ENCODE measurements at regions not wholly inside any gene's neighbourhood (a gene's known extent, or its start where the extent isn't known, plus 50 kb on each side); places are given as distances from the start of the nearest gene placed in this dataset.

DNA sequence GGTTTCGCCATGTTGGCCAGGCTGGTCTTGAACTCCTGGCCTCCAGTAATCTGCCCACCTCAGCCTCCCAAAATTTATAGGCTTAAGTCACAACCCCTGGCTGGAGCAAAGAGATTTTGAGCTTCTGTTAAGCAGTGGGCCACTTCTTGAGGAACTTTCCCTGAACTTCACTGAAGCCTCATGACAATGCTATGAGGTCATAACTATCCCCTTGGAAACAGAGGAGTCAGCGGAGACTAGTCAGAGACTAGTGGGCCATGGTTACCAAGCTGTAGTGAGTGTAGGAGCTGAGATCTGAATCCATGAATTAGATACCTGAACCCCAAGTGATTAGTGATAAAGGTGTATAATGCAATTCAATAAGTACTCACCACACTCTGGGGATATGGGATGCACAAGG lies 145.1 kb upstream of the MSX1 start:
- peak; percentile 47 for DNase-seq (ENCODE audit: low read depth)
- H3K4me3 ChIP-seq (ENCODE audit: control insufficient read depth, low read depth, low read length) = no peak overlapping the region
- TF ChIP-seq, protein P1, sequence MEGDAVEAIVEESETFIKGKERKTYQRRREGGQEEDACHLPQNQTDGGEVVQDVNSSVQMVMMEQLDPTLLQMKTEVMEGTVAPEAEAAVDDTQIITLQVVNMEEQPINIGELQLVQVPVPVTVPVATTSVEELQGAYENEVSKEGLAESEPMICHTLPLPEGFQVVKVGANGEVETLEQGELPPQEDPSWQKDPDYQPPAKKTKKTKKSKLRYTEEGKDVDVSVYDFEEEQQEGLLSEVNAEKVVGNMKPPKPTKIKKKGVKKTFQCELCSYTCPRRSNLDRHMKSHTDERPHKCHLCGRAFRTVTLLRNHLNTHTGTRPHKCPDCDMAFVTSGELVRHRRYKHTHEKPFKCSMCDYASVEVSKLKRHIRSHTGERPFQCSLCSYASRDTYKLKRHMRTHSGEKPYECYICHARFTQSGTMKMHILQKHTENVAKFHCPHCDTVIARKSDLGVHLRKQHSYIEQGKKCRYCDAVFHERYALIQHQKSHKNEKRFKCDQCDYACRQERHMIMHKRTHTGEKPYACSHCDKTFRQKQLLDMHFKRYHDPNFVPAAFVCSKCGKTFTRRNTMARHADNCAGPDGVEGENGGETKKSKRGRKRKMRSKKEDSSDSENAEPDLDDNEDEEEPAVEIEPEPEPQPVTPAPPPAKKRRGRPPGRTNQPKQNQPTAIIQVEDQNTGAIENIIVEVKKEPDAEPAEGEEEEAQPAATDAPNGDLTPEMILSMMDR (conservative IDR thresholded peaks at IDR 0.05; ENCODE audit: control insufficient read depth, insufficient read depth, low read depth, low read length) = no peak

DNA sequence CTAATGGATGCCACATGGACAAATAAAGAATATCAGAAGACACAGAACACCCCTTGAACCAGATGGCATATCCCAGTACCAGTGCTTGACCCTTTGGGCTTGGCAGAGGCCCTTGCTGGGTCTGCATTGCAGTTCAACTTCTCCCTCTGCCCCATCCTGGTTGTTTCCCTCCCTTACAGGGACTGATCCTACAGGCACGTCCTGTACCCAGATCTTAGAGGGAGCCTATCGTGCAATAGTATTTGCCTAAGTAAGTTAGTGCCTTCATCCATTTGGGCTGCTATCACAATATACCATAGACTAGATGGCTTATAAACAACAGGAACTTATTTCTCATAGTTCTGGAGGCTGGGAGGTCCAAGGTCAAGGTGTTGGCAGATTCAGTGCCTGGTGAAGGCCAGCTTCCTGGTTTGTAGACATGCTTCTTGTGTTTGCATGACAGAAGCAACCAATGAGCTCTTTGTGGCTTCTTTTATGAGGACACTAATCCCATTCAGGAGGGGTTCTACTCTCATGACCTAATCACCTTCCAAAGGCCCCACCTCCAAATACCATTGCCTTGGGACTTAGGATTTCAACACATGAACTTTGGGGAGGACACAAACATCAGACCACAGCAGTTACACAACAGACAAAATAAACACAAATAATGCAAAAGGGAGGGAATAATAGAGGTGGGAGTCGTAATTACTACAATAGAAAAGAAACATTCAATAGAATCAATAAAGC lies 146.5 kb upstream of the MSX1 start:
- no peak overlapping the region for H3K4me3 ChIP-seq (ENCODE audit: control insufficient read depth, low read depth, low read length)
- TF ChIP-seq, protein P1 (conservative IDR thresholded peaks at IDR 0.05; ENCODE audit: control insufficient read depth, insufficient read depth, low read depth, low read length) = no peak
- peak; percentile 5 for DNase-seq (ENCODE audit: low read depth)

DNA sequence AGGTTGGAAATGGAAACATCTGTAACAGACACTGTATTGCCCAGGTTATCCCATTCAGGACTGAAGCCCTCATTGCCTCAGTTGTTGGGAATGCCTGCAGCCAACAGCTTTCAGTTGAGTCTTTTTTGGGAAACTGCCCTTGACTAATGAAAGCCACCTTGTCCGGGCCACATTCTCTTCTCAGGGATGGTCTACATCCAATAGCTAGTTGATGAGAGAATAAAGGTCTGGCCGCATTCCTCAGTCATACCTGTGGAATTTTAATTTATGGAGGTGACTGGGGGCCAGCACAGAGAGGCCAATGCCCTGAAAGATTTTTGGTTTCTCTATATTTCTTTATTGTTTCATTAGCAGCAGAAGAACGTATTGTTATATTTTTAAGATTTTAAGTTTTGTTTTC lies 147.6 kb upstream of the MSX1 start:
- DNase-seq (ENCODE audit: low read depth) = no peak
- H3K4me3 ChIP-seq (ENCODE audit: control insufficient read depth, low read depth, low read length) = no peak overlapping the region
- TF ChIP-seq, protein P1 (conservative IDR thresholded peaks at IDR 0.05; ENCODE audit: control insufficient read depth, insufficient read depth, low read depth, low read length) = no peak

DNA sequence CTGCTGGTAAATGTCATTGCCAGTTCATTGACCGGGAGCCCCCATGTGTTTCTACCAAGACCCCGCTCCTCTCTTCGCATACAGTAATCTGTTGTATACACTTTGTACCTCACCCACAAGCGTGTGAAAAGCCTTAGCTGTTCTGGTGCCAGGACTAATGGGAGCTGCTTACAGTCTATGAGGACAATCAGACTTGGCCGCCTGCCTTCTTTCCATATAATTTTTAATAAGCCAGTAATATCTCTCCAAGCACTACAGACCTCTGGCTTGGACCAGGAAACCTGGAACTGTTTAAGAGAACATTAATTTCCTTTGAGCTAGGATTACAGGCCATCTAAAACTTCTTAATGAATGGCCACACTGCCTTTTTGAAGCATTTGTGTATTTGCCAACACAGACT lies 149.7 kb upstream of the MSX1 start:
- TF ChIP-seq, protein P1 (conservative IDR thresholded peaks at IDR 0.05; ENCODE audit: control insufficient read depth, insufficient read depth, low read depth, low read length) = no peak
- no peak overlapping the region for H3K4me3 ChIP-seq (ENCODE audit: control insufficient read depth, low read depth, low read length)
- DNase-seq (ENCODE audit: low read depth) = no peak

DNA sequence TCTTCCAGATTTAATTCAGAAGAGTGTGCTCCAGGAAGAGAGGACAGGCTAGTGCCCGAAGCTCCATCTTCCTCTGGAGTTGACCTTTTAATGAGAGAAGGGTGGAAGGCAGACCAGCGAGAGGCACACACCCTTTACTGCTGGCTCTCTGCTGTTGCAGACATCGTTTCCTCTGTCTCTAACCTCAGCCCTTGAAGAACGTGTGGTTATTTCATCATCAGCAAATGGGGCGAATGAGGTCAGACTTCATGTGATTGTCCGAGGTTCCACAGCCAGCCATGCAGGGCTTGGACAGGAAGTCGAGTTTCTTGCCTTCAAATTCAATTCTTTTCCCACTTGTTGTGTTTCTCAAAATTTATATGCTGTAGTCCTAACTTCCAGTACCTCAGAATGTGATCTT lies 155.2 kb upstream of the MSX1 start:
- H3K4me3 ChIP-seq (ENCODE audit: control insufficient read depth, low read depth, low read length) = no peak overlapping the region
- peak; percentile 75 for DNase-seq (ENCODE audit: low read depth)
- TF ChIP-seq, protein P1 (conservative IDR thresholded peaks at IDR 0.05; ENCODE audit: control insufficient read depth, insufficient read depth, low read depth, low read length) = no peak

DNA sequence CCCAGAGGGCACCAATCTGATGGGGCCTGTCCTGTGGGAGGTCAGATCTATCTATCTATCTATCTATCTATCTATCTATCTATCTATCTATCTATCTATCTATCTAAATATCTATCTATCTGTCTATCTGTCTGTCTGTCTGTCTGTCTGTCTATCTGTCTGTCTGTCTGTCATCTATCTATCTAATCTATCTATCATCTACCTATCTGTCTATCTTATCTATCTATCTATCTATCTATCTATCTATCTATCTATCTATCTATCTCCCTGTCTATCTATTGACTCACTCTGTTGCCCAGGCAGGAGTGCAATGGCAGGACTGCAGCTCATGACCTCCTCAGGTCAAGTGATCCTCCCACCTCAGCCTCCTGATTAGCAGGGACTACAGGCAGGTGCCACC lies 155.7 kb upstream of the STX18 start:
- TF ChIP-seq, protein P1 (conservative IDR thresholded peaks at IDR 0.05; ENCODE audit: control insufficient read depth, insufficient read depth, low read depth, low read length) = no peak
- DNase-seq (ENCODE audit: low read depth) = no peak

More for the DNA sequence above, 155.7 kb upstream of the STX18 start:
- no peak overlapping the region for H3K4me3 ChIP-seq (ENCODE audit: control insufficient read depth, low read depth, low read length)

All from fibroblast of mammary gland (primary cell).